Activated CD4-positive, alpha-beta T cell treated with anti-CD3 and anti-CD28 coated beads for 36 hours (primary cell): ENCODE measurements at regions not wholly inside any gene's neighbourhood (a gene's known extent, or its start where the extent isn't known, plus 50 kb on each side); places are given as distances from the start of the nearest gene placed in this dataset.
"Not testable (repeated sequence)": the region's sequence is repeated elsewhere in the genome, so short reads cannot be mapped to it uniquely, and the experiment has no call there.

Experiments
- ATAC-seq: fragments of 200-7000 bp; cut with Tn5 transposase; one replicate; pipeline ENCODE4 v1.10.0; 2021; ENCODE audit warnings: mild to moderate bottlenecking, moderate library complexity
- CTCF ChIA-PET: fragments of 350-600 bp; sonication (Branson Sonifier 250); formaldehyde crosslinking; loops from one replicate; lab custom pipeline; 2021; ENCODE audit warnings: antibody characterized with exemption; lab: Charles Lee
- POLR2A ChIA-PET: fragments of 350-600 bp; sonication (Branson Sonifier 250); formaldehyde crosslinking; loops from one replicate; lab custom pipeline; 2021; ENCODE audit warnings: antibody characterized with exemption, inconsistent platforms; lab: Charles Lee
- DNase-seq: peaks from one replicate; pipeline ENCODE4 v3.0.0-alpha.2; 2020
- H3K27ac Mint-ChIP-seq: one replicate; pipeline ENCODE4 v1.8.0; 2021; ENCODE audit warnings: mixed read lengths
- H3K27me3 Mint-ChIP-seq: one replicate; pipeline ENCODE4 v1.8.0; 2021; ENCODE audit warnings: mixed read lengths
- H3K36me3 Mint-ChIP-seq: one replicate; pipeline ENCODE4 v1.8.0; 2021; ENCODE audit warnings: low read depth, mixed read lengths
- H3K4me1 Mint-ChIP-seq: one replicate; pipeline ENCODE4 v1.8.0; 2021; ENCODE audit warnings: mixed read lengths
- H3K4me3 Mint-ChIP-seq: one replicate; pipeline ENCODE4 v1.8.0; 2021; ENCODE audit warnings: mild to moderate bottlenecking, moderate library complexity, mixed read lengths
- H3K9me3 Mint-ChIP-seq: one replicate; pipeline ENCODE4 v1.8.0; 2021; ENCODE audit warnings: low read depth, mixed read lengths
- intact Hi-C, 2 experiments: fragments of 100-400 bp; cut with DNase I in 1 of 2; cut with micrococcal nuclease in 1 of 2; formaldehyde crosslinking; loops; one replicate each; pipeline versions ENCODE4 v1.14.2 to v1.15.1; 2022 to 2024; cut with DNase I, micrococcal nuclease

DNA sequence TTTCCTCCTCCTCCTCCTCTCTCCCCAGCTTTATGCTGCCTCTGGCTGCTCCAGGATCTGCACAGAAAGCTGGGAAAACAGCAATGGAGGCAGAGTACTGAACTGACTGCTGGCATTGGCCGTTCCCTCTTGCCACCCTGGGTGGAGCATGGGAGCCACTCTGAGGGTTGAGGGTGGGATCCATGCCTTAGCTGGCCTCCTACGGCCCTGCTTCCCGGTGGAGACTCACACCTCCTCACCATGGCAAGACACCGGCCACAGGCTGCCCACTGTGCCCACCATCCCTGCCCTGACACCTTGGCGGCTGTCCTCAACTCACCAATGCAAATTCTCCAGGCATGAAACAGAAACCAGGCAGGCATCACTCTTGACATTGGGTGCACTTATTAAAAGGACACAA, 832.3 kb upstream of the ID2 start:
- intact Hi-C loops, result loop anchor here (2.0 to 5.0 kb wide), 6 partner anchors 77 to 638 kb away; no protein-coding TSS in a partner anchor
- POLR2A ChIA-PET, result no interaction called here

DNA sequence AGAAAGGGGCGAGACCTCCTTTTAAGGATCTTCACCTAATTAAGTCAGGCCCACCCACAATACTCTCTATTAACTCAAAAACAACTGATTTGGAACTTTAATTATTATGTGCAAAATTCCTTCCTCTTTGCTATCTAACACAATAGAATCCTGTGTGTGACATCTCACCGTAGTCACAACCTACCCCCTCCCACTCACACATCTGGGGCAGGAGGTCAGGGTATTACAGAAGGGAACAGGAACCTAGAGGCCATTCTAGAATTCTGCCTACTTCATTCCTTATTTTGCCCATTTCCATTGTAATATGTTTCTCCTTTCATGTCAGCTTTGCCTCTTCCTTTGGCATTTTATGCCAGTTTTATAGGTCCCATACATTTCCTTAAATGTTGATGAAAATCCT, 829.3 kb upstream of the ID2 start:
- ATAC-seq (no peak), DNase-seq (no peak)
- POLR2A ChIA-PET, result no interaction called here

More for the DNA sequence above, 832.3 kb upstream of the ID2 start:
- DNase-seq (no peak), ATAC-seq (no peak)
- H3K4me1 Mint-ChIP-seq, result peaks cover 31% of the 10 kb centered on the region
- CTCF ChIA-PET, result interaction anchor here (0.6 to 1.4 kb wide), 2 partner anchors 11 to 537 kb away, joined by 3 to 4 read pairs; no protein-coding TSS in a partner anchor
- H3K4me3 Mint-ChIP-seq, result no peak overlapping the region
- no peaks in the 10 kb centered on the region for H3K9me3 Mint-ChIP-seq
- peak overlapping the region; percentile 87 for H3K27ac Mint-ChIP-seq
- H3K36me3 Mint-ChIP-seq, result no peaks in the 10 kb centered on the region
- peaks cover 4% of the 10 kb centered on the region for H3K27me3 Mint-ChIP-seq

DNA sequence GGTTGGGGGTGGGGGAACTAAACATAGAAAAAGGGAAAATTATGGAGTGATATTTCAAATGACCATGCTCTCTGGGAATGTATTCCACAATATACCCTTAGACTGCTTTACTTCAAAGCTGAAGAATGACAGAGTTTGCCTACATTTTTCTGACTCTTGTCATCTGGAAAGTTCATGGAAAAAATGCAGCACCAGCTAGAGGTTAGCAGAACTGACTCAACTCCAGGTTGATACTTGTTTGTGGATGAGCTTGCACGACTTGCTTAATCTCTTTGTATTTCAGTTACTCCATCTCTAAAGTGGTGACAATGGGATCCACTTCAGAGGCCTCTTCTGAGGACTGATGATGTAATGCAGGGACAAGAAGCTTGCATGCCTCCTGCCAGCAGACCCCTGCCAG, 824.0 kb upstream of the ID2 start:
- POLR2A ChIA-PET, result interaction anchor here (1.5 kb wide), 1 partner anchor 10 kb away, joined by 5 read pairs; no protein-coding TSS in a partner anchor
- ATAC-seq (peak; percentile 49), DNase-seq (no peak)
- intact Hi-C loops, result no loop called here
- peaks cover 2% of the 10 kb centered on the region for H3K27me3 Mint-ChIP-seq
- H3K4me3 Mint-ChIP-seq, result no peak overlapping the region
- peak overlapping the region; percentile 16 for H3K27ac Mint-ChIP-seq
- CTCF ChIA-PET, result interaction anchor here (0.9 to 1.7 kb wide), 2 partner anchors 10 to 12 kb away, joined by 3 to 4 read pairs; no protein-coding TSS in a partner anchor
- no peaks in the 10 kb centered on the region for H3K9me3 Mint-ChIP-seq
- peaks cover 14% of the 10 kb centered on the region for H3K4me1 Mint-ChIP-seq
- no peaks in the 10 kb centered on the region for H3K36me3 Mint-ChIP-seq

More for the DNA sequence above, 829.3 kb upstream of the ID2 start:
- intact Hi-C loops, result no loop called here
- Mint-ChIP-seq H3K4me3 (no peak overlapping the region), H3K4me1 (peaks cover 20% of the 10 kb centered on the region), H3K36me3 (no peaks in the 10 kb centered on the region), H3K27me3 (peaks cover 2% of the 10 kb centered on the region), H3K9me3 (no peaks in the 10 kb centered on the region), H3K27ac (no peak overlapping the region)
- CTCF ChIA-PET, result no interaction called here

DNA sequence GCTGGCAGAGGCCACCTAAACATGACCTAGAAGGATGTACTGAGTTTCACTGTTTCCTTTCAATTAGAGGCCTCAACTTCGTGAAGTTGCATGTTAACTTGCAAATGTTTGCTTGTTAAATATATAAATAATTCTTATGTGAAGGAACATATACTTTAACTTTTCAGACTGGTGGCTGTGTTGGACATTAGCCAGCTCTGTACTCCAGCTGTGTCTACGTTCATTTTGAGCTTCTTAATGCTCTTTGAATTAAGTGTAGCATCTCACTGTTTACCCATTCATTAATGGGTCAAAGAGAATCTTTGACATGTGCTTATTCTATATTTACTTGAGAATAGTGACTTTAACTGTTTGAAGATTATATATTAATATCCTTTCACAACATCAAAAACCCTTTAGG, 823.2 kb upstream of the ID2 start:
- POLR2A ChIA-PET, result interaction anchor here (1.5 kb wide), 1 partner anchor 11 kb away, joined by 5 read pairs; no protein-coding TSS in a partner anchor
- DNase-seq (no peak), ATAC-seq (no peak)
- H3K4me3 Mint-ChIP-seq, result no peak overlapping the region
- H3K36me3 Mint-ChIP-seq, result no peaks in the 10 kb centered on the region
- CTCF ChIA-PET, result interaction anchor here (0.6 to 1.7 kb wide), 3 partner anchors 11 to 759 kb away, joined by 3 to 5 read pairs (median 4); no protein-coding TSS in a partner anchor
- no peaks in the 10 kb centered on the region for H3K9me3 Mint-ChIP-seq
- H3K4me1 Mint-ChIP-seq, result peaks cover 14% of the 10 kb centered on the region
- intact Hi-C loops, result no loop called here
- no peak overlapping the region for H3K27ac Mint-ChIP-seq
- H3K27me3 Mint-ChIP-seq, result peaks cover 2% of the 10 kb centered on the region

DNA sequence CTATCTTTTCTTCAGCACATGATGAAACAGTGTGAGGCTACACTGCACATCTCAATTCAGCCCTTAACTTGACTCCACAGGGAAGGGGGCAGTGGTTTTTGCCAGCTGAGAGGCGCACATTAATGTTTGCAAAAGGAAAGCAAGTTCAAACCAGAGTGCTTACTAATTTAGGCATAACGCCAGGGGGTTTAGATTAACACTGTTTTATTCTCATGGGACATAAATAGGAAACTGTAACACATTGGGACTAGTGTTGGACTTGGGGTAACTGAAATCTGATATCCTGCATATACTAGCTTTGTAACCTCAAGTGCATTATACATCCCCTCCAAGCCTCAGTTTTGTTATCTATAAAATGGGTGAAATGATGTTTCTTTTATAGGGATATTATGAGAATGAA, 821.2 kb upstream of the ID2 start:
- DNase-seq, result no peak
- Mint-ChIP-seq H3K36me3 (no peaks in the 10 kb centered on the region), H3K9me3 (no peaks in the 10 kb centered on the region), H3K27ac (no peak overlapping the region), H3K27me3 (no peaks in the 10 kb centered on the region), H3K4me1 (peaks cover 14% of the 10 kb centered on the region), H3K4me3 (no peak overlapping the region)
- CTCF ChIA-PET, result interaction anchor here (0.7 to 1.8 kb wide), 3 partner anchors 12 to 333 kb away, joined by 3 to 4 read pairs (median 3); no protein-coding TSS in a partner anchor
- POLR2A ChIA-PET, result no interaction called here
- no peak for ATAC-seq
- intact Hi-C loops, result no loop called here

DNA sequence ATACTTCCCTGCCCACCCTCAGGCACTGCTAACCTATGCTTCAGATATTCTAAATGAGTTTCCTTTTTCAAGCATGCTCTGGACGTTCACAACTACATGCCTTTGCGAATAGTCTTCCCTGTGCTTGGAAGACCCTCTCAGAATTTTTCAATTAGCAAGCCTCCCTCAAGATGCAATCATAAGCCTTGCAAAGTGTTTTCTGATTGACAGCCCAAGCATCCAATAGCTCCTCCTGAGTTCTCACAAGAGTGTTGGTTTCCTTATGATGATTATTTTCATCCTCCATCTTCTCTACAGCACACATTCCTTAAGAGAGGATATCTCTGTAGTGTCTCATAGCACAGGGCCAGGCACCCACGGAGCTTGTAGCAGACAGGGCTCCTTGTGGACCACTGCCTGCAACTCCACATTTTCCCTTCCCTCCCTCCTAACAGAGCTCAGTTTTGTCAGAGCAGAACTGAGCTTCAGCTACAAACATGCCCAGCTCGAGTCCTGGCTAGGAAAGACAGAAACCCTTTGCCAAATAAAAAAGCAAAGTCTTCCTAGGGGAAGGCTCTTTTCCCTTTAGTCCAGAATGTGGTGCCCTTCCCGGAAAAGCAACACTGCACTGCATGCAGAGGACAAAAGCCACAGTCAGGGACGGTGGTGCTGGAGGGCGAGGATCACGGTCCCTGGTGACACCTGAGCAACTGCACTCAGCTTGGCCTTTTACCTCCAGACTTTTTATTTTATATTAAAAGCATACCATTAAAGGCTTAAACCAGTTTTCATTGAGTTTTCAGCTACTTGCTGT, 819.8 kb upstream of the ID2 start:
- H3K4me3 Mint-ChIP-seq, result no peak overlapping the region
- H3K9me3 Mint-ChIP-seq, result no peaks in the 10 kb centered on the region
- peaks cover 11% of the 10 kb centered on the region for H3K4me1 Mint-ChIP-seq
- DNase-seq (no peak), ATAC-seq (no peak)
- CTCF ChIA-PET, result no interaction called here
- intact Hi-C loops, result no loop called here
- no peaks in the 10 kb centered on the region for H3K36me3 Mint-ChIP-seq
- POLR2A ChIA-PET, result no interaction called here
- H3K27ac Mint-ChIP-seq, result no peak overlapping the region
- no peaks in the 10 kb centered on the region for H3K27me3 Mint-ChIP-seq

DNA sequence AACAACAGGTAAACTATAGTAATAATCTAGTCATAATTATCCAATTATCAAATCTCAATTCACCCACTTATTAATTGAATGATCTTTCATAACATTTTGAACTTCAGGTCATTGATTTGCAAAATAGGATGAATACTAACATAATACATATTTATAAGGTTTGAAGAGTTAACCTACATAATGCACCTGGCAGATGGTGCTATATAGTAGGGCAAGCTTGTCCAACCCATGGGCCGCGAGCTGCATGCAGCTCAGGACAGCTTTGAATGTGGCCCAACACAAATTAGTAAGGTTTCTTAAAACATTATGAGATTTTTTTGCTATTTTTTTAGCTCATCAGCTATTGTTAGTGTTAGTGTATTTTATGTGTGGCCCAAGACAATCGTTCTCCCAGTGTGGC, 815.8 kb upstream of the ID2 start:
- no peaks in the 10 kb centered on the region for H3K9me3 Mint-ChIP-seq
- ATAC-seq, result no peak
- no peaks in the 10 kb centered on the region for H3K27me3 Mint-ChIP-seq
- intact Hi-C loops, result no loop called here
- ChIA-PET CTCF (interaction anchor here (1.2 kb wide), 1 partner anchor 355 kb away, joined by 3 read pairs; no protein-coding TSS in a partner anchor), POLR2A (no interaction called here)
- no peaks in the 10 kb centered on the region for H3K4me1 Mint-ChIP-seq
- H3K27ac Mint-ChIP-seq, result no peak overlapping the region
- H3K4me3 Mint-ChIP-seq, result no peak overlapping the region
- DNase-seq, result no peak
- H3K36me3 Mint-ChIP-seq, result no peaks in the 10 kb centered on the region

DNA sequence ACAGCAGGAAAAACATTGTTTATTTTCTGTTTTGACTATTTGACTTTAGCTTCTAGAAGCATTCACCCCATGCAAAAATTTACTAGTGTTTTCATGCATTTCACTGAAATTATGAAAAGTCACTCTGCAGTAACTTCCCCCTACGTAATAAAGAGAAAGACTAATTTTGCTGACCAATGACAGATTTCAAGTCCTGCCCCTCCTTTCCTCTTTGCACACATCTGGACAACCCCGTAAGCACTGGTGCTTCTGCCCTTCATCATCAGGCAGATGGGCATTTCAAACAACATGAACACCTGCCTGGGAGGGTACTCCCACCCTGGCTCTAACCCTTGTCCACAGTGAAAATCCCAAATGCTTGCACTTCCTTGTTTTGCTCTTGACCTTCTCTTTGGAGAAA, 815.0 kb upstream of the ID2 start:
- Mint-ChIP-seq H3K27ac (no peak overlapping the region), H3K36me3 (no peaks in the 10 kb centered on the region), H3K4me1 (no peaks in the 10 kb centered on the region), H3K9me3 (no peaks in the 10 kb centered on the region), H3K27me3 (no peaks in the 10 kb centered on the region), H3K4me3 (no peak overlapping the region)
- no peak for DNase-seq
- ATAC-seq, result no peak
- CTCF ChIA-PET, result interaction anchor here (1.2 kb wide), 1 partner anchor 355 kb away, joined by 3 read pairs; no protein-coding TSS in a partner anchor
- intact Hi-C loops, result no loop called here
- POLR2A ChIA-PET, result no interaction called here

DNA sequence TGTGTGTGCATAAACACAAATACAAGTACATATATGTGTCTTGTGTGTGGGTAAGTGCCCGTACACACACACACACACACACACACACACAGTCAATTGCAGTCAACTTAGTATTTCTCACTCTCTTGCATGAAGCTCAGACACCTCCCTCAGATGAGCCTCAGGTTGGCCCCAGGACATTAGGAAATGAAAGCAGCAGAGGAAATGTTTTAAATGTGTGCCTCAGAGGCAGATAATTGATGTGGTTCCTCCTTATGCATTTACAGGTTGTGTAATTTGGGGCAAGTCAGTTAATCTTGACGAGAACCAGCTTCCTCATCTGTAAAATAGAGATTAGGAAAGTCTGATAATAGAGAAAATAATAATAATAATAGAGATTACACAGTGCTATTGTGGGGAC, 814.0 kb upstream of the ID2 start:
- ATAC-seq, result peak; percentile 51
- no peak for DNase-seq
- no peaks in the 10 kb centered on the region for H3K9me3 Mint-ChIP-seq
- H3K4me3 Mint-ChIP-seq, result no peak overlapping the region
- ChIA-PET POLR2A (interaction anchor here (0.6 kb wide), 1 partner anchor 301 kb away, joined by 3 read pairs; no protein-coding TSS in a partner anchor), CTCF (no interaction called here)
- intact Hi-C loops, result no loop called here
- no peak overlapping the region for H3K27ac Mint-ChIP-seq
- no peaks in the 10 kb centered on the region for H3K27me3 Mint-ChIP-seq
- H3K4me1 Mint-ChIP-seq, result no peaks in the 10 kb centered on the region
- no peaks in the 10 kb centered on the region for H3K36me3 Mint-ChIP-seq

DNA sequence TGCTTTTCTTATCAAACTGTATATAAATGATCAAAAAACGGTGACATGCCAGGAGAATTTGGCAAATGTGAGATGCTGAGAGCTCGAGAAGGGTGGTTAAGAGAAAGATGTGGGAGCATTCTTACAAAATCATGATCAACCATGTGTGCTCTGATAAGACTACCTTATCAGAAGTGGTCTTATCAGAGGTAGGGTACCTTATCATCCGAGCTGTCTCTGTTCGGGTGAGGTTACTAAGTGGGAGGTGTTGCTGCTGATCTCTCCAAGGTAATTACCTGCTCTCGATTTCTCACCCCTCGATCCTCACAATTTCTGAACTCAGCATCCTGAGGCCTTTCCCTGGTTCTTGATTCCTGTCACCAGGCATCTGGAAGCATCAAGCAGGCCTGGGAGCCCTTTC, 813.0 kb upstream of the ID2 start:
- H3K4me3 Mint-ChIP-seq, result no peak overlapping the region
- POLR2A ChIA-PET, result no interaction called here
- no peaks in the 10 kb centered on the region for H3K36me3 Mint-ChIP-seq
- DNase-seq (no peak), ATAC-seq (no peak)
- intact Hi-C loops, result no loop called here
- H3K27ac Mint-ChIP-seq, result no peak overlapping the region
- H3K27me3 Mint-ChIP-seq, result no peaks in the 10 kb centered on the region
- CTCF ChIA-PET, result interaction anchor here (1.1 kb wide), 1 partner anchor 24 kb away, joined by 3 read pairs; no protein-coding TSS in a partner anchor
- H3K4me1 Mint-ChIP-seq, result no peaks in the 10 kb centered on the region
- H3K9me3 Mint-ChIP-seq, result no peaks in the 10 kb centered on the region

DNA sequence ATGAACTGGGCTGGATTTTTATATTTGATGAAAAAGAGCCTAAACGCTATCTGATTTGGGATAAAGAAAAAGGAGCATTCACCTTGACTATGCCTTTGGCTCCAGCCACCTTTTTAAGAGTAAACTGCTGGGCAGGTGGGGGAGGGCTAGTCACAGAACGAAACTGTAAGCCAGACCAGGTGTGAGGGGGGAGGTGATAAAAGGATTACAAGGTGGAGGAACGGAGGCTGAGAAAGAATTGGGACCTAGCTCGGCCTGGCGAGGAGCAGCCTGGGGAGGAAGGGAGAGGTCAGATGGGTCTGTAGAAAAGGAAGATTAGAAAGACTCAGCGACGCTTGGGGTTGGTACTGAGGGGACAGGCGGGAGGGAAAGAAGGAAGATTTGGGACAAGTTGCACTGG, 805.4 kb upstream of the ID2 start:
- ATAC-seq, H3K4me1 Mint-ChIP-seq, intact Hi-C loops, H3K27ac Mint-ChIP-seq, H3K4me3 Mint-ChIP-seq, CTCF ChIA-PET, H3K36me3 Mint-ChIP-seq, H3K27me3 Mint-ChIP-seq, H3K9me3 Mint-ChIP-seq, POLR2A ChIA-PET, DNase-seq: not testable (repeated sequence)

DNA sequence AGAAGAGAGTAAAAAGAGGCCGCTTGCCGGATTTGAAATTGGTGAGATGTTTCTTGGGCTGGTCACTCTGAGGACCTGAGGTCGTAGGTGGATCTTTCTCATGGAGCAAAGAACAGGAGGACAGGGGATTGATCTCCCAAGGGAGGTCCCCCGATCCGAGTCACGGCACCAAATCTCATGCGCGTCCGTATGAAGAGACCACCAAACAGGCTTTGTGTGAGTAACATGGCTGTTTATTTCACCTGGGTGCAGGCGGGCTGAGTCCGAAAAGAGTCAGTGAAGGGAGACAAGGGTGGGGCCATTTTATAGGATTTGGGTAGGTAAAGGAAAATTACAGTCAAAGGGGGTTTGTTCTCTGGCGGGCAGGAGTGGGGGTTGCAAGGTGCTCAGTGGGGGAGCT, 803.6 kb upstream of the ID2 start:
- CTCF ChIA-PET, result interaction anchor here (0.5 kb wide), 1 partner anchor 703 kb away, joined by 3 read pairs; no protein-coding TSS in a partner anchor
- H3K4me1 Mint-ChIP-seq, H3K4me3 Mint-ChIP-seq, H3K9me3 Mint-ChIP-seq, H3K27ac Mint-ChIP-seq, ATAC-seq, POLR2A ChIA-PET, H3K36me3 Mint-ChIP-seq, intact Hi-C loops, DNase-seq, H3K27me3 Mint-ChIP-seq: not testable (repeated sequence)
